Astrocyte of the spinal cord (primary cell): ENCODE measurements at regions not wholly inside any gene's neighbourhood (a gene's known extent, or its start where the extent isn't known, plus 50 kb on each side); places are given as distances from the start of the nearest gene placed in this dataset.

Source experiments
- DNase-seq: peaks from one replicate; pipeline ENCODE4 v3.0.0; 2011; ENCODE audit warnings: low read depth, low spot score
- H3K4me3 ChIP-seq: 2 replicates; pipeline ENCODE4 v1.5.1; 2011; ENCODE audit warnings: low read depth, mild to moderate bottlenecking, low read length, moderate library complexity
- CTCF ChIP-seq: IDR thresholded peaks from 2 replicates; pipeline ENCODE4 v1.5.1; 2012; ENCODE audit warnings: low read depth, mild to moderate bottlenecking, low read length, inconsistent platforms
- in situ Hi-C: cut with HindIII; loops from 2 replicates; pipeline ENCODE4 v1.10.0; 2017; ENCODE audit warnings: low sequenced_read_pairs

GRCh38 chr1:194935864-194936263, 1672.4 kb downstream of the KCNT2 start:
- no peak overlapping the region for H3K4me3 ChIP-seq
- TF ChIP-seq CTCF, result no peak
- DNase-seq, result no peak
- in situ Hi-C loops, result no loop called here

GRCh38 chr1:194931166-194931565, 1677.1 kb downstream of the KCNT2 start:
- no peak for TF ChIP-seq CTCF
- no peak overlapping the region for H3K4me3 ChIP-seq
- in situ Hi-C loops, result no loop called here

GRCh38 chr1:194930132-194930531, 1678.1 kb downstream of the KCNT2 start:
- H3K4me3 ChIP-seq, result no peak overlapping the region
- in situ Hi-C loops, result no loop called here
- no peak for DNase-seq
- no peak for TF ChIP-seq CTCF

More at GRCh38 chr1:194931166-194931565, 1677.1 kb downstream of the KCNT2 start:
- no peak for DNase-seq

- in situ Hi-C loops, result no loop called here
- H3K4me3 ChIP-seq, result no peak overlapping the region
- DNase-seq, result peak; percentile 30
- no peak for TF ChIP-seq CTCF
Observed at GRCh38 chr1:194929357-194929756, 1678.9 kb downstream of the KCNT2 start.

GRCh38 chr1:194919146-194919545, 1689.1 kb downstream of the KCNT2 start:
- no peak for DNase-seq
- TF ChIP-seq CTCF, result no peak
- H3K4me3 ChIP-seq, result no peak overlapping the region
- in situ Hi-C loops, result no loop called here

GRCh38 chr1:194917769-194918168, 1690.5 kb downstream of the KCNT2 start:
- no peak for DNase-seq
- H3K4me3 ChIP-seq, result no peak overlapping the region
- in situ Hi-C loops, result no loop called here
- no peak for TF ChIP-seq CTCF

GRCh38 chr1:194908643-194909042, 1699.6 kb downstream of the KCNT2 start:
- H3K4me3 ChIP-seq, result no peak overlapping the region
- no peak for TF ChIP-seq CTCF
- DNase-seq, result peak; percentile 4
- in situ Hi-C loops, result no loop called here
